ENCODE measurements at regions not wholly inside any gene's neighbourhood (a gene's known extent, or its start where the extent isn't known, plus 50 kb on each side); places are given as distances from the start of the nearest gene placed in this dataset.

DNA sequence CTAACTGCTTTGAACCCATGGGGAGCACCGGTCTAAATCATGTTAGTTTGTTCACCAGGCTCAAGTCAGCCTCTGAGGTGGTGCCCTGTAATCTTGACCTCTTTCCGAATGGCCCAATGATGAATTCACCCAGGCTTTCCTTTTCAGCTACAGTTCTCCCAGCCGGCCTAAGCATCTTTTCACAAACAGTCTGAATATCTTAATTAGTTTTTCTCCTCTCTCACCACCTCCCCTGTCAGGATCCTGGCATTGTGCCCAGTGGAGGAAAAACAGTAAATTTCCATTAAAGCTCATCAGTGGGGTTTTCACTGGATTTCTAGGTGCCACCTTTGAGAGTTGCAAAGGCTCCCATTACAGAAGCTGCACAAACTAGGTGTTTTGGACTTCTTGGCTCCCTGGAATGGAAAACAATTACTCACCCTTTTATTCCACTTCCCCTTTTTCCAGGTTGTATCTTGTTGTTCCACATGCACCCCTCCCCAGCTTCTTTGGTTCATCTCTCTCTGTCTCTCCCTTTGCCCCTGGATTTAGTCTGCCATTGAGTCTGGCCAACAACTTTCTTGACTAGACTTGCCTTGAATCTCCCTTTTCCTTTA is 69.4 kb upstream of the ADAMTSL1 start:
- no peak for DNase-seq

- no peak for DNase-seq
Measured at GRCh38 chr9:18405240-18405639, 68.7 kb upstream of the ADAMTSL1 start.

DNA sequence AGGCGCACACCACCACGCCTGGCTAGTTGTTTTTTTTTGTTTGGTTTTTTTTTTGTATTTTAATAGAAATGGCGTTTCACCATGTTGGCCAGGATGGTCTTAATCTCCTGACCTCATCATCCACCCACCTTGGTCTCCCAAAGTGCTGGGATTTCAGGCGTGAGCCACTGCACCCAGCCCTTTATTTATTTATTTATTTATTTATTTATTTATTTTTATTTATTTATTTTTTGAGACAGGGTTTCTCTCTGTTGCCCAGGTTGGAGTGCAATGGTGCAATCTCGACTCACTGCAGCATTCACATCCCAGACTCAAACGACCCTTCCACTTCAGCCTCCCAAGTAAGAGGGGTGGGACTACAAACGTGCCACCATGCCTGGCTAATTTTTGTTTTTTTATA is 63.0 kb upstream of the ADAMTSL1 start:
- DNase-seq, result no peak

- DNase-seq, result no peak
Measured at GRCh38 chr9:18421391-18421790, 52.6 kb upstream of the ADAMTSL1 start.

GRCh38 chr9:18422296-18423036 is 51.5 kb upstream of the ADAMTSL1 start:
- DNase-seq, result no peak

DNA sequence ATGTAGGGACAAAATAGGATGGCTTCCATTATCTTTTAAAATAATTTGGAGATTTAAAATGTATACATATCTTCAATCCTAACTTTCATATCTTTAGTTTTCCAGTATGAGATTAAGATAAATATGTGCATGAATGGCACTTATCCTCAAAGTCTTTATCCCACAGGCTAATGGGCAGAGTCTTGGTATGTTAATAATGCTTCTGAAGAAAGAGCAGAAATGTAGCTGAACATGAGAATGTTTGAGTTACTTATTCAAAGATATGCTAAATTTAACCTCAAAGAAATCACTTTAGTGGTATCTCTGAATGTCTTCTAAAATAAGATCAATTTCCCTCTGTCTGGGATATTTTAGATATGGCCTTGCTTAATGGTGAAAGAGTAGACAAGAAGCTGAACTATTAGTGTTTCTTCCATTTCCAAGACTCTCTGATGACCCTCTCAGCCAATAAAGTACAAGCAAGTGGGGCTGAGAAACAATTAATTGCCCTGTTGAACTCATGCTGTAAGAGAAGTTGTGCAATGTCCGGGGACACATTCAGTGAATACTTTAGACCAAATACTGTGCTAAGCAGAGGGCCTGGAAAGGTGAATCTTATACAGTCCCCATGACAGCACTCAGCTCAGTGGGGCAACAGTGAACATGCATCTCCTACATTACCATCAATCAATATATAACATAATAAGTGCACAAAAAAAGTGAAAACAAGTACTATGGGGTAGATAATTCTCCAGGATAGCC is 50.0 kb upstream of the ADAMTSL1 start:
- no peak for DNase-seq

Measured in NCI-H1930 (cell line).